MG63 (cell line): ENCODE measurements at regions not wholly inside any gene's neighbourhood (a gene's known extent, or its start where the extent isn't known, plus 50 kb on each side); places are given as distances from the start of the nearest gene placed in this dataset.
A peak's percentile ranks its signal among the peaks of the same experiment; 100 is the strongest.

Experiments used
- DNase-seq: peaks from one replicate; pipeline ENCODE4 v3.0.0-alpha.2; 2020
- H3K27me3 ChIP-seq: fragments of 250-450 bp; sonication (Bioruptor Pico); 2 replicates; pipeline ENCODE4 v1.5.1; 2020; ENCODE audit warnings: mild to moderate bottlenecking, moderate library complexity
- H3K36me3 ChIP-seq: fragments of 250-450 bp; sonication (Bioruptor Pico); 2 replicates; pipeline ENCODE4 v1.5.1; 2020; ENCODE audit warnings: mild to moderate bottlenecking, moderate library complexity
- H3K4me3 ChIP-seq: fragments of 250-450 bp; sonication (Bioruptor Pico); 2 replicates; pipeline ENCODE4 v1.5.1; 2020; ENCODE audit warnings: mild to moderate bottlenecking, moderate library complexity
- H3K9me3 ChIP-seq: fragments of 250-450 bp; sonication (Bioruptor Pico); 2 replicates; pipeline ENCODE4 v1.5.1; 2020; ENCODE audit warnings: mild to moderate bottlenecking, moderate library complexity

GRCh38 chr7:10211861-10212260, 761.8 kb upstream of the PHF14 start:
- Histone ChIP-seq H3K9me3 (no peaks in the 10 kb centered on the region), H3K27me3 (no peaks in the 10 kb centered on the region), H3K36me3 (no peaks in the 10 kb centered on the region), H3K4me3 (no peak overlapping the region)
- DNase-seq, result no peak

DNA sequence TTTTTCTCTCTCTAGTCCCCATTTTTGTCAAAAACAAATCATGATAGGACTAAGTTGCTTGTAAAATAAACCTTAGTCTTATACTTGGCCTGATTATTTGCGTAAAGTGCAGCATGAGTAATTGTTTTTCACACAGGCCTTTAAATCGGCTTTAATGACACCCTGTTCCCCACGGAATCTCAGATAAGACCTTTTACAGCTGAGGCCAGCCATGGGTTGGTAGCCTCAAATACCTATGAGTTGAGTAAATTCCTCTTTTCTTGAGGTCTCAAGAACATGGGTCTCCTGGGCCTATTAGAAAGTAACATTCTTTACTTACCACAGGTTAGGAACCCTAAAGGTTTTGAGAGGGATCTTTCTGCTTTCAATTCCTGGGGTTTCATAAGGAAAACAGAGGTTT, 761.0 kb upstream of the PHF14 start:
- H3K27me3 ChIP-seq, result no peaks in the 10 kb centered on the region
- no peaks in the 10 kb centered on the region for H3K9me3 ChIP-seq
- no peak for DNase-seq
- no peak overlapping the region for H3K4me3 ChIP-seq
- no peaks in the 10 kb centered on the region for H3K36me3 ChIP-seq

GRCh38 chr7:10216462-10216861, 757.2 kb upstream of the PHF14 start:
- Histone ChIP-seq H3K27me3 (no peaks in the 10 kb centered on the region), H3K9me3 (no peaks in the 10 kb centered on the region), H3K36me3 (no peaks in the 10 kb centered on the region), H3K4me3 (no peak overlapping the region)
- no peak for DNase-seq

- Histone ChIP-seq H3K9me3 (no peaks in the 10 kb centered on the region), H3K4me3 (no peak overlapping the region)
- no peak for DNase-seq
These were observed 752.6 kb upstream of the PHF14 start for GRCh38 chr7:10221084-10221483.

DNA sequence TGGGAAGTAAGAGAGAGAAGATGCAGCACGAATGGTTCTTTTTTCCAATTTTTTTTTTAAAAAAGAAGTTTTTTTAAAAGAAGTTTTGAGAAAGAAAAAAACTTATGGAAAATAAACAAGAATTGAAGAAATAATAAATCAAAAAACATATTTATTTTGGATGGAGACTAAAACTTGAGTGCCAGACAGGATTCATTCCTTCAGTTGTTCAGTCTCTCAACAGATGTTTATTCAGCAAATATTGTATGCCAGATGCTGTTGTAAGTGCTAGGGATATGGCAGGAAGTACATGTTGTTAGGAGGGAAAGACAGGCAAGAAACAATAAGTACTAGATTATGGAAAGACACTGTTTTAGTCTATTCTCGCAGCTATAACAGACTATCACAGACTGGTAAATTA, 750.7 kb upstream of the PHF14 start:
- Histone ChIP-seq H3K9me3 (no peaks in the 10 kb centered on the region), H3K36me3 (no peaks in the 10 kb centered on the region), H3K4me3 (no peak overlapping the region), H3K27me3 (no peaks in the 10 kb centered on the region)
- DNase-seq, result no peak

More at GRCh38 chr7:10221084-10221483, 752.6 kb upstream of the PHF14 start:
- Histone ChIP-seq H3K27me3 (no peaks in the 10 kb centered on the region), H3K36me3 (no peaks in the 10 kb centered on the region)

DNA sequence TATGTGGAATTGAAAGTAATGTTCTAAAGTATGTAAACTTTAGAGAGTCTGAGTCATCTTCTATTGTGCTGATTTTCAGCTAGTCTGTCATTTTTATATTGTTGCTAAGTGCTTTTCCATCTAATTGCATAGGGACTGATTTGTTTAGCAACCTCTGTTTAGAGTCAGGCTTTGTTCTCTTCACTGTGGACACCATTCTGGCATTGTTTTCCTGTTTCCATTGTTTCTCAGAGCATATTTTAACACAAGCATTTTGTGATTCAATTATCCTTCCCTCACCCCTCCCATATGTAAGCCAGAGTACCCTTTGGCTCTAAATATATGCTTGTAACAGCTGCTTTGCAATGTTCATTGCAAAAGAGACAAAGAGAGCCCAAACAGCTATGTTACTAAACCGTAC, 748.4 kb upstream of the PHF14 start:
- H3K27me3 ChIP-seq, result no peaks in the 10 kb centered on the region
- H3K9me3 ChIP-seq, result no peaks in the 10 kb centered on the region
- DNase-seq, result no peak
- no peak overlapping the region for H3K4me3 ChIP-seq
- H3K36me3 ChIP-seq, result no peaks in the 10 kb centered on the region

DNA sequence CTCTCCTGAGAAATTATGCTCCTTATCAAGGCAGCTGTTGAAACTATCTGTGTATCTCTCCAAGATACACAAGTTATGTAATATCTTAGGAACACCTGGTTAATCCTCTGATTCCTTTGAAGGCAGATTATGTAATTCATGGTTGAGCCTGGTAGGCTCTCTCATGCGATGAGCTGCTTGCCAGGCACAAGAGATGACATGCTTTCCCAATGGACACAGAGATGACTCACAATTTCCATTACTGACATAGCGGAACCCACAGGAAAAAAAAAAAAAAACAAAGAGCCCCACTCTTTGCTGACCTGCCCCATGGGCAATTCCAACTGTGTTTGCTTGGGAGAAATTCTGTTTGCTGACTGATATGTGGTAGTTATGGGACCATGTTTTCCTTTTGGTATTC, 736.4 kb upstream of the PHF14 start:
- Histone ChIP-seq H3K4me3 (no peak overlapping the region), H3K36me3 (no peaks in the 10 kb centered on the region), H3K9me3 (no peaks in the 10 kb centered on the region), H3K27me3 (no peaks in the 10 kb centered on the region)
- DNase-seq, result peak; percentile 5

- DNase-seq, result no peak
- H3K36me3 ChIP-seq, result no peaks in the 10 kb centered on the region
- H3K4me3 ChIP-seq, result no peak overlapping the region
These were observed 735.0 kb upstream of the PHF14 start for GRCh38 chr7:10238641-10239040.

GRCh38 chr7:10239695-10240345, 733.9 kb upstream of the PHF14 start:
- H3K36me3 ChIP-seq, result no peaks in the 10 kb centered on the region
- H3K9me3 ChIP-seq, result no peaks in the 10 kb centered on the region
- H3K27me3 ChIP-seq, result no peaks in the 10 kb centered on the region
- no peak overlapping the region for H3K4me3 ChIP-seq
- no peak for DNase-seq

More at GRCh38 chr7:10238641-10239040, 735.0 kb upstream of the PHF14 start:
- Histone ChIP-seq H3K9me3 (no peaks in the 10 kb centered on the region), H3K27me3 (no peaks in the 10 kb centered on the region)

DNA sequence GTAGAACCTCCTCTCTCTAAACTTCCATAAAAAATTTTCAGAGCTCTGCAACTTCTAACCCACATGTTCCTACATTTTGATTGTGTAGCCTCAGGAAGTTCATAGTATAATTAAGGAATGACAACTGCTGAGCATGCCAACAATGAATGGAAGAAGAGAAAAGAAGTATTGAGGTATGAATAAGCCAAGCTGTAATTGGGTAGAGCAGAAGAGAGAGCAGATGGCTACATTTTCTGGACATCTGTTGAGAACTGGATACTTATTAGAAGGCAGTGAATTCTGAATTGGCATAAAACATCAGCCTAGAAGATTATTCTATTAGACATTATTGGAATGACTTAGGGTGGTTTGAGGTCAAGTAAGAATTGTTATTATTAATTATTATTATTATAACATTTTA, 728.3 kb upstream of the PHF14 start:
- Histone ChIP-seq H3K27me3 (no peaks in the 10 kb centered on the region), H3K36me3 (no peaks in the 10 kb centered on the region), H3K9me3 (no peaks in the 10 kb centered on the region), H3K4me3 (no peak overlapping the region)
- DNase-seq, result no peak

DNA sequence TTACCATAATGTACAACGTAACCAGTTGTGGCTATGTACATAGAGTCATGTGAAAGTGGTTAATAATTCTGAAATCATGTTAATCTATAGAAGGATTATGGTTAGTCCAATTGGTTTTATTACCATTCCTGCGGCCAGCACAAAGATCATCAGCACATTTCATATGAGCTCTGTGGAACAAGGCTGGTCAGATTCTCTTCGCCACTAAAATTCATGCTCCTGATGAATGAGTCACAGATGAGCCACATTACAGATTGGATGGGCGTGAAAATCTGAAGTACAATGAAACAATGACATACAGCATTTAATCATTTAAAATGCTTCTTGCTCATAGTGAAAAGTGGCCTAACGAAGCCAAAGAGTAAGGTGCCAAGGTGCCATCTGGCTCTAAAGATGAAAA, 716.2 kb upstream of the PHF14 start:
- H3K36me3 ChIP-seq, result no peaks in the 10 kb centered on the region
- no peak overlapping the region for H3K4me3 ChIP-seq
- no peaks in the 10 kb centered on the region for H3K27me3 ChIP-seq
- DNase-seq, result no peak
- H3K9me3 ChIP-seq, result no peaks in the 10 kb centered on the region

DNA sequence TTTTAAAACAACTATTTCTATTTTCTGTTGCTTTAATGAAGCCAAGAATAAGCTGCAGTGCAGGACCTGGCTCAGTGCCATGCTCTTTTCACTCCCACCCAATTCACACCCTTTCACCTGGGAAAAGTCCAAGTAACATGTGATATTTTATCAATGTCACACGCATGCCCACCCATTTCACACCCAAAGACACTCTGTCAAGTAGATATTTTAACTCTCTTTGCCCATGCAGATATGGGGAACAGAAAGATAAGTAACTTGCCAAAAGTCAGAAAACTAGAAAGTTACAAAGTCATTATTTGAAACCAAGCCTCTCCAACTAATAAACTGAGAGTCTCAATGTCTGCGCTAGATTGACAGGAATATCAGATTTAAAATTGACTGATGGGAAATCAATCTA, 706.7 kb upstream of the PHF14 start:
- Histone ChIP-seq H3K9me3 (no peaks in the 10 kb centered on the region), H3K27me3 (no peaks in the 10 kb centered on the region), H3K36me3 (no peaks in the 10 kb centered on the region), H3K4me3 (no peak overlapping the region)
- no peak for DNase-seq

DNA sequence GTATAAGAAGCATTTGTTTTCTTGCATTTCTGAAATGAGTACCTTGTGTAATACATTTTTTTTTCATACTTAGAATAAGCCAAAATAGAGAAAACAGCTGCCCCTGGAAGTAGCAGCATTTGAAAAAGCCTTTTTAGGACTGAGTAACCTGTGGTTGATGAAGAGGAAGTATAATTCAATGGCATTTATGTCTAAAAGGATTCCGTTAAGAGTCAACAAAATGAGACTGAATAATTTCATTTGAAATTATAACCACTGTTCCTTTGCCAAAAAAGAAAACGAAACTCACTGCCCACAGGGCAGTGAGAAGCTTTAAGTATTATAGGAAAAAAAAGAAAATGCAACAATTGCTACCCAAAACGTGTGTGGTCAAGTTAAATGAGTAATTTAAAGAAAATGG, 705.6 kb upstream of the PHF14 start:
- DNase-seq, result no peak
- Histone ChIP-seq H3K9me3 (no peaks in the 10 kb centered on the region), H3K27me3 (no peaks in the 10 kb centered on the region), H3K36me3 (no peaks in the 10 kb centered on the region), H3K4me3 (no peak overlapping the region)

- Histone ChIP-seq H3K9me3 (no peaks in the 10 kb centered on the region), H3K4me3 (no peak overlapping the region), H3K27me3 (no peaks in the 10 kb centered on the region), H3K36me3 (no peaks in the 10 kb centered on the region)
- DNase-seq, result no peak
These were observed 690.8 kb upstream of the PHF14 start for GRCh38 chr7:10282909-10283308.

GRCh38 chr7:10284001-10284400, 689.7 kb upstream of the PHF14 start:
- H3K27me3 ChIP-seq, result no peaks in the 10 kb centered on the region
- no peak for DNase-seq

DNA sequence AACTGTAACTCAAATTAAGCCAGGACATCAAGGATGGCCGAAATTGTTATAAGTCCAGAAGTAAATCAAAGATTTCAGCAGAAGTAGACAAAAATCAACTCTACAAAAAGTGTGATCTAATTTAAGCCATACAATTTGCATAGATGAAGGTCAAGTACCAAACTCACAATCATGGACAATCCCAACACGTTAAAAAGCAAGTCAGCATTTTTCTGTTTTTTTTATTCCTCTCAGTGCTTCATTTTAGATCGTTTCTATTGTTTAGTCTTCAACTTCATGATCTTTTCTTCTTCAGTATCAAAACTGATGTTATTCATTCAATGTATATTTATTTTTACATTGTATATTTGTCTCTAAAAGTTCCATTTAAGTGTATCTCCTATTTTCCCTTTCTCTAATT, 674.3 kb upstream of the PHF14 start:
- H3K9me3 ChIP-seq, result no peaks in the 10 kb centered on the region
- no peaks in the 10 kb centered on the region for H3K36me3 ChIP-seq
- no peak for DNase-seq
- H3K27me3 ChIP-seq, result no peaks in the 10 kb centered on the region
- no peak overlapping the region for H3K4me3 ChIP-seq

More at GRCh38 chr7:10284001-10284400, 689.7 kb upstream of the PHF14 start:
- Histone ChIP-seq H3K9me3 (no peaks in the 10 kb centered on the region), H3K36me3 (no peaks in the 10 kb centered on the region), H3K4me3 (no peak overlapping the region)

DNA sequence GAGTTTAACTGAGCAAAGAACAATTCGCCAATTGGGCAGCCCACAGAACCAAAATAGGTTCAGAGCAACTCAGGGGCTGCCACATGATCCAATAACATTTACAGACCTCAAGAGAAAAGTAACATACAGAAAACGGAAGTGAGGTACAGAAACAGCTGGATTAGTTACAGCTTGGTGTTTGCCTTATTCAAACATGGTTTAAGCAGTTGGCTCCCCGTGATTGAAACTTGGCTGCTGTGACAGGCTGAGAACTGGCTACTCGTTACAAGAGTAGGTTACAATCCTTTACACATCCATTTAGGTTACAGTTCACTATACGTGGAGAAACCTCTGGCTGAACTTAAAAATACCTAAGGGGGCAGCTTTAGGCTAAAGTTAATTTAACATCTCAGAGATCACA, 673.1 kb upstream of the PHF14 start:
- no peak for DNase-seq
- Histone ChIP-seq H3K9me3 (no peaks in the 10 kb centered on the region), H3K27me3 (no peaks in the 10 kb centered on the region), H3K4me3 (no peak overlapping the region), H3K36me3 (no peaks in the 10 kb centered on the region)

- no peaks in the 10 kb centered on the region for H3K27me3 ChIP-seq
- H3K36me3 ChIP-seq, result no peaks in the 10 kb centered on the region
- no peaks in the 10 kb centered on the region for H3K9me3 ChIP-seq
- DNase-seq, result no peak
- H3K4me3 ChIP-seq, result no peak overlapping the region
These were observed 665.4 kb upstream of the PHF14 start for GRCh38 chr7:10308276-10308675.

GRCh38 chr7:10312942-10313341, 660.7 kb upstream of the PHF14 start:
- H3K4me3 ChIP-seq, result no peak overlapping the region
- H3K36me3 ChIP-seq, result no peaks in the 10 kb centered on the region
- no peak for DNase-seq
- H3K27me3 ChIP-seq, result no peaks in the 10 kb centered on the region
- no peaks in the 10 kb centered on the region for H3K9me3 ChIP-seq
